22Rv1 (cell line): ENCODE measurements at regions not wholly inside any gene's neighbourhood (a gene's known extent, or its start where the extent isn't known, plus 50 kb on each side); places are given as distances from the start of the nearest gene placed in this dataset.

ENCODE experiments used
- CTCF ChIP-seq: fragments of 450-650 bp; IDR thresholded peaks from 2 replicates; pipeline ENCODE4 v1.5.1; 2017; ENCODE audit warnings: mild to moderate bottlenecking
- ZFX ChIP-seq: fragments of 450-650 bp; IDR thresholded peaks from 2 replicates; pipeline ENCODE4 v1.6.1; 2017; ENCODE audit warnings: antibody characterized with exemption, borderline replicate concordance

GRCh38 chr11:109043315-109043714 is 378.4 kb downstream of the DDX10 start:
- TF ChIP-seq CTCF = no peak
- no peak for TF ChIP-seq ZFX
